ENCODE measurements at regions not wholly inside any gene's neighbourhood (a gene's known extent, or its start where the extent isn't known, plus 50 kb on each side); places are given as distances from the start of the nearest gene placed in this dataset.
A peak's percentile ranks its signal among the peaks of the same experiment; 100 is the strongest.

- Histone ChIP-seq H3K9me3 (ENCODE audit: control insufficient read depth, insufficient read depth, low read depth, low read length) (no peaks in the 10 kb centered on the region), H3K79me2 (ENCODE audit: control insufficient read depth, insufficient read depth, low read length) (no peaks in the 10 kb centered on the region), H3K36me3 (ENCODE audit: control insufficient read depth, insufficient read depth, low read length) (no peaks in the 10 kb centered on the region), H2AFZ (ENCODE audit: low read length) (no peak overlapping the region), H3K4me1 (ENCODE audit: control insufficient read depth, extremely low read depth, insufficient read depth, low read length) (no peaks in the 10 kb centered on the region), H3K9ac (ENCODE audit: insufficient read depth, low read length) (no peak overlapping the region), H3K4me3 (replicated peaks in 1 of 4; ENCODE audit: control extremely low read depth in 1 of 4, insufficient read depth in 1 of 4, low read depth in 3 of 4, low read length in 4 of 4) (no peak overlapping the region), H3K27me3 (ENCODE audit: control insufficient read depth, insufficient read depth, low read length) (no peaks in the 10 kb centered on the region), H4K20me1 (ENCODE audit: control insufficient read depth, extremely low read depth, insufficient read depth, low read length) (no peaks in the 10 kb centered on the region), H3K4me2 (ENCODE audit: extremely low read depth, insufficient read depth, low read length) (no peak overlapping the region), H3K27ac (ENCODE audit: insufficient read depth, low read length) (no peak overlapping the region)
- TF ChIP-seq EZH2 (IDR thresholded peaks at IDR 0.05; ENCODE audit: low read length, missing control alignments) (no peak), CTCF (conservative IDR thresholded peaks at IDR 0.05 in 1 of 2, IDR thresholded peaks at IDR 0.05 in 1 of 2; ENCODE audit: low read depth in 1 of 2, low read length in 2 of 2) (no peak)
- no peak for DNase-seq (ENCODE audit: low read depth in 2 of 2)
These were observed 127.6 kb upstream of the MED13L start for GRCh38 chr12:116404913-116405611.

GRCh38 chr12:116406529-116406928 is 129.0 kb upstream of the MED13L start:
- Histone ChIP-seq H3K27ac (ENCODE audit: insufficient read depth, low read length) (no peak overlapping the region), H3K4me3 (replicated peaks in 1 of 4; ENCODE audit: control extremely low read depth in 1 of 4, insufficient read depth in 1 of 4, low read depth in 3 of 4, low read length in 4 of 4) (no peak overlapping the region), H2AFZ (ENCODE audit: low read length) (no peak overlapping the region), H3K9ac (ENCODE audit: insufficient read depth, low read length) (no peak overlapping the region), H3K79me2 (ENCODE audit: control insufficient read depth, insufficient read depth, low read length) (no peaks in the 10 kb centered on the region), H3K4me1 (ENCODE audit: control insufficient read depth, extremely low read depth, insufficient read depth, low read length) (peaks cover 3% of the 10 kb centered on the region), H4K20me1 (ENCODE audit: control insufficient read depth, extremely low read depth, insufficient read depth, low read length) (no peaks in the 10 kb centered on the region), H3K9me3 (ENCODE audit: control insufficient read depth, insufficient read depth, low read depth, low read length) (no peaks in the 10 kb centered on the region), H3K4me2 (ENCODE audit: extremely low read depth, insufficient read depth, low read length) (no peak overlapping the region), H3K36me3 (ENCODE audit: control insufficient read depth, insufficient read depth, low read length) (no peaks in the 10 kb centered on the region), H3K27me3 (ENCODE audit: control insufficient read depth, insufficient read depth, low read length) (no peaks in the 10 kb centered on the region)
- TF ChIP-seq EZH2 (IDR thresholded peaks at IDR 0.05; ENCODE audit: low read length, missing control alignments) (no peak), CTCF (conservative IDR thresholded peaks at IDR 0.05 in 1 of 2, IDR thresholded peaks at IDR 0.05 in 1 of 2; ENCODE audit: low read depth in 1 of 2, low read length in 2 of 2) (peak in 1 of 2 donors; percentile 2)
- peak in 1 of 2 donors; percentile 88 for DNase-seq (ENCODE audit: low read depth in 2 of 2)

DNA sequence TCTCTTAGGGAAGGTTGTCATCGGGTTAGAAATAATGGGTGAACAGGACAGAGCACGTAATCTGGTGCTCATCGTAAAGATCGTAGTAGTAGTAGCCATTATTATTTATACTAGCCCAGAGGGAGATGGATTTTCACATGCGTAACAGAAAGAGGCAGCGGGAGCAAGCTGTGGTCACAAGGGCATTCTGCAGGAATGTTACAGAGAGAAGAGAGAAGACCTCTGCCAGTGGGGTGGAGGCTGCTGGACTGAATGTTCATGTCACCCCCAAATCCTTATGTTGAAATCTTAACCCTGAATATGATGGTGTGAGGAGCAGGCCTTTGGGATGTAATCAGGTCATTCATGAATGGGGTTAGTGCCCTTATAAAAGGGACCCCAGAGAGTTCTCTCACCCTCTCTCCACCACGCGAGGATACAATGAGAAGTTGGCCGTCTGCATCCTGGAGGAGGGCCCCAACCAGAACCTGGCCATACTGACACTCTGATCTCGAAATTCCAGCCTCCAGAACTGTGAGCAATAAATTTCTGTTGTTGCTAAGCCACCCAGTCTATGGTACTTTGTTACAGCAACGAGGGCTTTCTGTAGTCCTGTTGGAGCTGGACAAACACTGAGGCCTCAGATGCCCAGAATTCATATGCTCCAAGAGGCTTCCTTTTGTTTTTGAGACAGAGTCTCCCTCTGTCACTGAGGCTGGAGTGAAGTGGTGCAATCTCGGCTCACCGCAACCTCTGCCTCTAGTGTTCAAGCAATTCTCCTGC is 131.2 kb upstream of the MED13L start:
- TF ChIP-seq EZH2 (IDR thresholded peaks at IDR 0.05; ENCODE audit: low read length, missing control alignments) = no peak
- TF ChIP-seq CTCF (conservative IDR thresholded peaks at IDR 0.05 in 1 of 2, IDR thresholded peaks at IDR 0.05 in 1 of 2; ENCODE audit: low read depth in 1 of 2, low read length in 2 of 2) = no peak
- H2AFZ ChIP-seq (ENCODE audit: low read length) = no peak overlapping the region
- H3K4me1 ChIP-seq (ENCODE audit: control insufficient read depth, extremely low read depth, insufficient read depth, low read length) = peaks cover 3% of the 10 kb centered on the region
- H3K4me2 ChIP-seq (ENCODE audit: extremely low read depth, insufficient read depth, low read length) = no peak overlapping the region
- H4K20me1 ChIP-seq (ENCODE audit: control insufficient read depth, extremely low read depth, insufficient read depth, low read length) = no peaks in the 10 kb centered on the region
- no peak overlapping the region for H3K9ac ChIP-seq (ENCODE audit: insufficient read depth, low read length)
- no peak overlapping the region for H3K27ac ChIP-seq (ENCODE audit: insufficient read depth, low read length)
- H3K27me3 ChIP-seq (ENCODE audit: control insufficient read depth, insufficient read depth, low read length) = no peaks in the 10 kb centered on the region
- H3K79me2 ChIP-seq (ENCODE audit: control insufficient read depth, insufficient read depth, low read length) = no peaks in the 10 kb centered on the region
- H3K36me3 ChIP-seq (ENCODE audit: control insufficient read depth, insufficient read depth, low read length) = no peaks in the 10 kb centered on the region
- H3K4me3 ChIP-seq (replicated peaks in 1 of 4; ENCODE audit: control extremely low read depth in 1 of 4, insufficient read depth in 1 of 4, low read depth in 3 of 4, low read length in 4 of 4) = no peak overlapping the region
- no peak for DNase-seq (ENCODE audit: low read depth in 2 of 2)
- H3K9me3 ChIP-seq (ENCODE audit: control insufficient read depth, insufficient read depth, low read depth, low read length) = no peaks in the 10 kb centered on the region

All from fibroblast of lung (primary cell).